ENCODE measurements at regions not wholly inside any gene's neighbourhood (a gene's known extent, or its start where the extent isn't known, plus 50 kb on each side); places are given as distances from the start of the nearest gene placed in this dataset.
"Not testable (repeated sequence)": the region's sequence is repeated elsewhere in the genome, so short reads cannot be mapped to it uniquely, and the experiment has no call there.

DNA sequence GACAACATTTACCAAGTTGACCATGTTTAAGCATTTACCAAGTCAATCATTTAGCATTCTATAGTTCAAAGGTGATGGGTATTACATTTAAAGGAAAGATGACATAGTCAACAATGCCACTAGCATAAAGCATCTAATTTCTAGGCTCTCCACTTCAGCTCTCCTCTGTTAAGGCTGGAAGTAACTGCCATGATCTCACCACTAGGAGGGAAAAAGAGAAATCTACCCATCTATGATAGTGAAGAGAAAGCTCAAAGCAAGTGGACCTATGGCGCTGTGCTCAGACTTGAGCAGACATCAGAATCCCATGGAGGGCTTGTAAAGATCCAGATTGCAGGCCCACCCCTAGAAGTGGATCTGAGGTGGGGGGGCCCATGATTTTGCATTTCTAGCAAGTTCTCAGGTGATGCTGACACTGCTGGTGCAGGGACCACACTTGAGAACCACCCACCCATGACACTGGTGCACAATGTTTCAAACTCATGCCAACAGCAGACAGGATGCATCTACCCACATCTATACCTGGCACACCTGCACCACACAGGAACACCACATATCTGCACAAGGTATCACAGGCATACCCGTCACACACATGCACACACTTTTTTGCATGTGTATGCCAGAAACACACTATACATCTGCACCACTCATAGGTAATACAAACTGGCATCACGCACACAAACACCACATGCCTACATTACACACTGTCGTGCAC, 392.9 kb upstream of the RUNX1 start:
- no peak overlapping the region for H3K27ac Mint-ChIP-seq
- POLR2A ChIA-PET = interaction anchor here (0.9 kb wide), 1 partner anchor 61 kb away, joined by 3 read pairs; no protein-coding TSS in a partner anchor
- ATAC-seq (ENCODE audit: low read depth) (no peak), DNase-seq (no peak)
- H3K4me1 Mint-ChIP-seq = peaks cover 16% of the 10 kb centered on the region
- H3K9me3 Mint-ChIP-seq = peaks cover 2% of the 10 kb centered on the region
- no peak overlapping the region for H3K4me3 Mint-ChIP-seq
- peaks cover 14% of the 10 kb centered on the region for H3K27me3 Mint-ChIP-seq
- no peaks in the 10 kb centered on the region for H3K36me3 Mint-ChIP-seq

DNA sequence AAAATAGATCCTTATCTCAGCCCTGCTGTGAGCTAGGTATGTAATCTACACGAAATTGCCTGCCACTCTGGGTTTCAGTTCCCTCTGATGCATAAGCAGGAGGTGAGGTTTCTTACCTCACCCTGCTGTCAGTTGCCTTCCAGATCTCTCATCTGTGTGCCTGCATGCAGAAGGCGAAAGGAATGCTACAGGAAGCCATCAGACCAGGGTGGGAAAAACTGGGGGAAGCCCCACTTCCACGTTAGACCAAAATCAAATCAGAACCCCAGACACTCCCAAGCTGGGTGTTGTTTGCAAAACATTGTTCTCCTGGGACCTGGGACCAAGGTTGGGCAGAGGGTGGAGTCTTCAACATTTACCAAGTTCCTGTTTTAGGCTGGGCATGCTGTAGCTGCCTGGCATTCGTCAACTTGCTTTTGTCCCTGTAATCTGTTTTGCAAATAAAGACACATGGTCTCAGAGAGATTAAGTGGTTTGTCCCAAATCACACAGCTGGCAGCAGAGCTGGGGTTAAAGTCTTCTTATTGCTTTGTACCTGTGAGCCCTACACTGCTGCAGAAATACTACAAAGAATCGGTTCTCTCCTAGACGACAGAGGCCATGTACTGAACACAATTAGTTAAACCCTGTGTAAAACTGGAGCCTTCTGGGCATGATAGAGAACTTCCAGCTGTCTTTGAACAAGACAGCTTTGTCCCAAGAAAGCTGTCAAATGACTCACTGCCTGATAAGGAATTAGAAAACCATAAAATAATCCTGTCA, 389.7 kb upstream of the RUNX1 start:
- POLR2A ChIA-PET = interaction anchor here (1.0 kb wide), 1 partner anchor 65 kb away, joined by 4 read pairs; no protein-coding TSS in a partner anchor
- Mint-ChIP-seq H3K27ac (peak overlapping the region; percentile 66), H3K9me3 (peaks cover 10% of the 10 kb centered on the region), H3K27me3 (peaks cover 19% of the 10 kb centered on the region), H3K4me1 (peaks cover 16% of the 10 kb centered on the region), H3K4me3 (peak overlapping the region; percentile 58), H3K36me3 (peaks cover 7% of the 10 kb centered on the region)
- ATAC-seq (ENCODE audit: low read depth) (peak; percentile 78), DNase-seq (no peak)

DNA sequence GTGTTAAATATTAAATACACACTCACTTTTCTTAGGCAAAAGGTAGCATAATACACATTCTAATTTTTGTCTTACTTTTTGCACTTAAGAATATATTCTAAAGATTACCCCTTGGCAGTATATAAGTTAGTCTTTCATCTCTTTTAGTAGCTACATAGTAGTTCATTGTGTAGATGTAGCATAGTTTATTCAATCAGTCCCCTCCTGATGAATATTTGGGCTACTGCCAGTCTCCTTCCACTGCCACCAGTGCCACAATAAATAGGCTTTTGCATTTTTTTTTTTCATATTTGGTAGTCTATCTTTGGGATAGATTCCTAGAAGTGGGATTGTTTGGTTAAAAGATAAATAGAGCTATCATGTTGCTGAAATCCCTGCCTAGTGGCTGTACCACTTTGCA, 388.8 kb upstream of the RUNX1 start:
- H3K4me3 Mint-ChIP-seq = no peak overlapping the region
- H3K36me3 Mint-ChIP-seq = peaks cover 7% of the 10 kb centered on the region
- ATAC-seq (ENCODE audit: low read depth) (no peak), DNase-seq (no peak)
- POLR2A ChIA-PET = interaction anchor here (1.0 kb wide), 1 partner anchor 66 kb away, joined by 4 read pairs; no protein-coding TSS in a partner anchor
- H3K27me3 Mint-ChIP-seq = peaks cover 15% of the 10 kb centered on the region
- peaks cover 13% of the 10 kb centered on the region for H3K9me3 Mint-ChIP-seq
- H3K4me1 Mint-ChIP-seq = peaks cover 16% of the 10 kb centered on the region
- H3K27ac Mint-ChIP-seq = no peak overlapping the region

DNA sequence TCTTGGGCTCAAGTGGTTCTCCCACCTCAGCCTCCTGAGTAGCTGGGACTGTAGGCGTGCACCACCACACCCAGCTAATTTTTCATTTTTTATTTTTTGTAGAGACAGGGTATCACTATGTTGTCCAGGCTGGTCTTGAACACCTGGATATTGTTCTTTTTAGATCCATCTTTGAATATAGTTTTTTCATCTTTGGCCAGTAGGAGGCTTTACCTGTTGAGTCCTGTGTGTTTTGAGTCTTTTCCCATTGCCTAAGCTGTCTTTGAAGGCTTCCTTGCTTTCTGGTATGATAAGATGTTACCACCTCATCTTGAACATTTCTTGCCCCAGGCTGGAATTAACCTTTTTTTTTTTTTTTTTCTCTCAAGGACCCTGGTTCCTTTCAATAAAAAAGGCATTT, 387.8 kb upstream of the RUNX1 start:
- ATAC-seq (ENCODE audit: low read depth) (no peak), DNase-seq (no peak)
- H3K36me3 Mint-ChIP-seq = peaks cover 7% of the 10 kb centered on the region
- H3K4me3 Mint-ChIP-seq = no peak overlapping the region
- POLR2A ChIA-PET = no interaction called here
- H3K4me1 Mint-ChIP-seq = peaks cover 13% of the 10 kb centered on the region
- H3K27ac Mint-ChIP-seq = no peak overlapping the region
- H3K9me3 Mint-ChIP-seq = peaks cover 18% of the 10 kb centered on the region
- peaks cover 15% of the 10 kb centered on the region for H3K27me3 Mint-ChIP-seq

DNA sequence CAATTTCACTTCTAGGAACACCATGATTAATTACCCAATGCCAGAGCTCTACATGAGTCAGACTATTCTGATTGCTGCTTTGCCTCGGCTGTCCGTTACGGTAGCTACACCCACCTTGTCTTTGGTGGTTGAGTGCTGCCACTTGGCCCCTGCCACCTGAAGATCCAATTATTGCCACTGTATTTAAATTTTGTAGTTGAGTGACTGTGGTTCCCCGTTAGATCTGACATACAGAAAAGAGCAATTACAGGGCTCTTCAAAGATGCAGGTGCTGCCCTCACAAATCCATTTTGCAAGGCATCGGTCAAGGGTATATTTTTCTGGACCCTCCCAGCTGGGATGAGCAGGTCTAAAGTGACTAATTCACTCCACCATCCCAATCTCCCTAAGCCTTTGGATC, 383.5 kb upstream of the RUNX1 start:
- H3K4me1 Mint-ChIP-seq; DNase-seq; H3K4me3 Mint-ChIP-seq; ATAC-seq (ENCODE audit: low read depth); H3K36me3 Mint-ChIP-seq; H3K27ac Mint-ChIP-seq; POLR2A ChIA-PET: not testable (repeated sequence)
- peaks cover 16% of the 10 kb centered on the region for H3K9me3 Mint-ChIP-seq
- peaks cover 13% of the 10 kb centered on the region for H3K27me3 Mint-ChIP-seq

DNA sequence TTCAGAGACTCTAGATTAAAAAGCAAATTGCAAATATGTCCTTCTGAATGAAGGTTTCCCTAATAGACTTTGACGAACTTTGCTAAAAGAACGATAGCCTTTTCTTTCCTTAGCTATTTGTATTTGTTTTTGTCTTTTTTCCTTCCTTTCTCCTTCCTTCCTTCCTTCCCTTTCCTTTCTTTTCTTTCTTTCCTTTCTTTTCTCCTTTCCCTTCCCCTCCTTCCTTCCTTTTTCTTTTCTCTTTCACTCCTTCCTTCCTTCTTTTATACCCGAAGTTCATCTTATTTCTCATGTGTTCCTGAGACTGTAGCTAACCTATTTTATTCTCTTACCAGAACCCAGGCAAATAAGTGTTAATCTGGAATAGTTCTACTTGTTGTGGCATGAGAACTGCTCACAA, 381.2 kb upstream of the RUNX1 start:
- H3K4me1 Mint-ChIP-seq = peaks cover 14% of the 10 kb centered on the region

DNA sequence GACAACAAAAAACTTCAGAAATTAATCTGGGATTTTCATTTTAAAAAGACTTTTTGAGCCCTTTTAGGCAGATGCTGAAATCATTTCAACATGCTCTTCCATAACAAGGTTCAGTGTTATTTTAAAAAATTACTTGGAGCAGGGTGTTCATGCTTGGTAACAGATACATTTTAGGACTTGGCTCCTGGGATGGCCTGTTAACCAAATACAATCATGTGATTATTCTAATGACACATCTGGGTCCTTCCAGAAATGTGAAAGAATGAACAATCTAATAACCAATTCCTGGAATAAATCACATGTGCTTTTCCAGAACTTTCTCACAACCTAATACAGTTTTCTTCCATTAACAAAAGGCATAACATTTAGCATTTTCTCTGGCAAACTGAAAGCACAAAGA, 379.8 kb upstream of the RUNX1 start:
- Mint-ChIP-seq H3K4me3 (no peak overlapping the region), H3K9me3 (peaks cover 9% of the 10 kb centered on the region), H3K27me3 (peaks cover 10% of the 10 kb centered on the region), H3K27ac (no peak overlapping the region), H3K4me1 (peaks cover 14% of the 10 kb centered on the region), H3K36me3 (peaks cover 2% of the 10 kb centered on the region)
- POLR2A ChIA-PET = no interaction called here
- DNase-seq (no peak), ATAC-seq (ENCODE audit: low read depth) (no peak)

More for the DNA sequence above, 381.2 kb upstream of the RUNX1 start:
- Mint-ChIP-seq H3K27ac (no peak overlapping the region), H3K36me3 (peaks cover 5% of the 10 kb centered on the region), H3K9me3 (peaks cover 16% of the 10 kb centered on the region), H3K27me3 (peaks cover 15% of the 10 kb centered on the region), H3K4me3 (no peak overlapping the region)
- no peak for ATAC-seq (ENCODE audit: low read depth)
- POLR2A ChIA-PET = interaction anchor here (0.7 kb wide), 1 partner anchor 573 kb away, joined by 4 read pairs; no protein-coding TSS in a partner anchor
- no peak for DNase-seq

DNA sequence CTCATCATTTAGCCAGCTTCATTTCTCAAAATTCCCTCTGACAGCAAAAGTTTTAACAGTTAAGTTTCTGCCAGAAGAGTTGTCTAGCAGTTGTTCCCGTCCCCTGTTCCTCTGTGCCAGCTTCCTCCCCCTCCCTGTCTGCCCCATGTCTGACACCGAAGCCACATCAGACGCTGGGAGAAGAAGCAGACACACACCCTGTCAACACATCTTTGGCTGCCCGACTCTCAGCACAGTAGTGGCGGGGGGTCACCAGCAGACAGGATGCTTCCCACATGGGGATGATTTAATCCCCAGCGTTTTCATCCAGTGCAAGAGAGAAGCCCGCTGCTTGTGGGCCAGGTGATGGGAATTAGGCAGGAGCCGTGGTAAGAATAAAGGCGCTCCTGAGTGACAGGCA, 379.4 kb upstream of the RUNX1 start:
- ATAC-seq (ENCODE audit: low read depth) (peak; percentile 72), DNase-seq (peak; percentile 32)
- peaks cover 14% of the 10 kb centered on the region for H3K4me1 Mint-ChIP-seq
- POLR2A ChIA-PET = interaction anchor here (1.3 kb wide), 1 partner anchor 75 kb away, joined by 3 read pairs; no protein-coding TSS in a partner anchor
- H3K9me3 Mint-ChIP-seq = peaks cover 7% of the 10 kb centered on the region
- no peak overlapping the region for H3K27ac Mint-ChIP-seq
- peak overlapping the region; percentile 50 for H3K4me3 Mint-ChIP-seq
- H3K27me3 Mint-ChIP-seq = peaks cover 10% of the 10 kb centered on the region
- H3K36me3 Mint-ChIP-seq = peaks cover 2% of the 10 kb centered on the region

DNA sequence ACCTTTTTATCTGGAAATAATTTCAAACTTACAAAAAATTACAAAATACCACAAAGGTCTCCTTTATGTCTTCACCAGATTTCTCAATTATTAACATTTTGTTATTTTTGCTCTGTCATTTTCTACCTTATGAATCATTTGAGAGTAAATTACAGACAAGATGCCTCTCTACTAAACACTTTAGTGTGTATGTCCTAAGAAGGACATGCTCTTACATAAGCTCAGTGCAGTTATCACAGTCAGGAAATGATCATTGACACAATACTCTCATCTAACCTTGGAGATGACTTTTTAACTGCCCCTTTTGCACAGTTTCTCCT, 378.9 kb upstream of the RUNX1 start:
- no peak for DNase-seq
- Mint-ChIP-seq H3K9me3 (peaks cover 5% of the 10 kb centered on the region), H3K27ac (no peak overlapping the region), H3K4me1 (peaks cover 14% of the 10 kb centered on the region), H3K4me3 (no peak overlapping the region), H3K27me3 (peaks cover 10% of the 10 kb centered on the region), H3K36me3 (peaks cover 2% of the 10 kb centered on the region)
- no peak for ATAC-seq (ENCODE audit: low read depth)
- POLR2A ChIA-PET = interaction anchor here (1.3 kb wide), 1 partner anchor 76 kb away, joined by 3 read pairs; no protein-coding TSS in a partner anchor

DNA sequence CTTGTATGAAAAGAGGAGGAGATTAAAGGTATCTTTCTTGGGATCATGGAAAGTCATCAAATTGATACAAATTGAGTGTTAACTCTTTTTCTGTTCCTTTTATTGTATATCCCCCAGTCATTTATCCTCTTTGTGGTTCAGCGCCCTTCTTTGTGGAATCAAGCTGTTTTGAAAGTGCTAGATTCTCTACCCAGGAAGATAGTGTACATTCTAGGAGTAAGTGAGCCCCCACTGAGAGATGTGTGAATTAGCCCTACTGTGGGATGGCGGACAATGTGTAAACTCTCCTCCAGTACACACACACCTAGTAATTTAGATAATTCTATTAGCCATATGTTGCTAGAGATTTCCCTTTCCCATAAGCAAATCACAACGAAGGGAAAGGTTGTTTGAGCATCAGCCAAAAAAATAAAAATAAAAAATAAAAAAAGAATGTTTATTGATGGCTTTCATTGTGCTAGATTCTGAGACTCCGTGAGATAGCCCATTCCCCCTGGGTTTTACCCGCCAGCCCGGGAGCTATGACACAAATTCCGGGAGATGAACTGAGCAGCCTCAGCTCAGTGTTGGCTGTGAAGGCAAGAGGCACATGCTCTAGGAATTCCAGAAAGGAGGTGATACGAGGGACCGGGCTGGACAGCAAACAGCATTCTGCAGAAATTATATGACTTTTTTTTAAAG, 378.4 kb upstream of the RUNX1 start:
- H3K36me3 Mint-ChIP-seq = peaks cover 5% of the 10 kb centered on the region
- POLR2A ChIA-PET = interaction anchor here (1.3 kb wide), 1 partner anchor 76 kb away, joined by 3 read pairs; no protein-coding TSS in a partner anchor
- H3K27ac Mint-ChIP-seq = no peak overlapping the region
- H3K27me3 Mint-ChIP-seq = peaks cover 10% of the 10 kb centered on the region
- H3K4me3 Mint-ChIP-seq = no peak overlapping the region
- DNase-seq (no peak), ATAC-seq (ENCODE audit: low read depth) (no peak)
- peaks cover 5% of the 10 kb centered on the region for H3K9me3 Mint-ChIP-seq
- peaks cover 14% of the 10 kb centered on the region for H3K4me1 Mint-ChIP-seq

DNA sequence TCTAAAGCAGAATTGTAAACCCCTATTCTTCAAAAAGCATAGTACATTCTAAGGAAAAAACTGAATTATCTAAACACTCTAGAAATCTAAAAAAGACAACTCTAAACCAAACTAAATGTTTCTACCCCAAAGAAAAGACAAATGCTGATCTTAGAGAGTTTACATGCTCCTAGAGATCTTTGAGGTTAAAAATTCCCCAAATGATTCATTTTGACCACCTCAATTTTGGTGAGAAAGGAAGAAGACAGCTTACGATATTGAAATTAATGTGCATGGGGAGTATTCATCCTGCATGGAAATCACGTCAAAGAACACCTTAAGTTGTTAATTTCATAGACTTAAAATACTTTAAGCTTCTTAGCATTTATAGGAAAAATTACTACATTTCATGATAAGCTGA, 377.8 kb upstream of the RUNX1 start:
- peaks cover 6% of the 10 kb centered on the region for H3K9me3 Mint-ChIP-seq
- peaks cover 10% of the 10 kb centered on the region for H3K27me3 Mint-ChIP-seq
- DNase-seq (no peak), ATAC-seq (ENCODE audit: low read depth) (no peak)
- H3K4me3 Mint-ChIP-seq = no peak overlapping the region
- peaks cover 14% of the 10 kb centered on the region for H3K4me1 Mint-ChIP-seq
- no peak overlapping the region for H3K27ac Mint-ChIP-seq
- POLR2A ChIA-PET = no interaction called here
- peaks cover 6% of the 10 kb centered on the region for H3K36me3 Mint-ChIP-seq

DNA sequence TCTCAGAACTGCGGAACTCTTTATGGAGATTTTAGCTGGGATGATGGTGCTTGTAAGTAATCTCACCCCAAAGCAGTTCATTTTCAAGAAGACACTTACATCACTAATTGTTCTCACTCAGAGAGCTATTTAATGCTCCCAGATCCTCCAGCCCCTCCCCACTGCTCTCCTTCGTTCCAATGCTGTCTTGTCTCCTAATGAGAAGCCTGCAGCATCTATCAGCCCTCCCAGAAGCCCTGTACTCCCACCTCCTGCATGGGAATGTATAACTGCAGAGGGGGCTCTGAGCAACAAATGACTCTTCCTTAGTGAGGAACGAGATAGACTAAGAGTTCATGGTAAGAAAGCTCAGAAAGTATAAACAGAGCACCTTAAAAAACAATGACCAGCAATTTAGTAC, 377.4 kb upstream of the RUNX1 start:
- peaks cover 6% of the 10 kb centered on the region for H3K36me3 Mint-ChIP-seq
- H3K4me1 Mint-ChIP-seq = peaks cover 14% of the 10 kb centered on the region
- no peak for DNase-seq
- peaks cover 10% of the 10 kb centered on the region for H3K27me3 Mint-ChIP-seq
- peaks cover 7% of the 10 kb centered on the region for H3K9me3 Mint-ChIP-seq
- POLR2A ChIA-PET = no interaction called here
- no peak overlapping the region for H3K27ac Mint-ChIP-seq
- no peak for ATAC-seq (ENCODE audit: low read depth)
- no peak overlapping the region for H3K4me3 Mint-ChIP-seq

DNA sequence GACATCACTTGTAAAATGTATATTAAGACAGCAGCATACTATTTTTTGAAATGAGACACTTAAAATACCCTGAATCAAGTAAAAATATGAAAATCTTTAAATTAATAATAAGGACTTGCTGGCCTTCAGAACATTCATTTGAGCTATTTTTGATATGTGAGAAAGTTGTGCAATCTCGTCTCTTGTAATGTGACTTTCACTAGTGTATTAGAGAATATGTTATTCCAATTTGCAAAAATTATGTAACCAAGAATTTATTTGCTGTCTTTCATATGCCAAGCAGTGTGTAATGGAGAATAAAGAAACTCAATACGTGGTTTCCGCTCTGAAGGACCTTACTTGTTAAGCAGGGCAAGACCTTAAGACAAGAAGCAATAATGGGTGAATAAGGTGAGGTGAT, 375.0 kb upstream of the RUNX1 start:
- DNase-seq = no peak
- Mint-ChIP-seq H3K27me3 (peaks cover 10% of the 10 kb centered on the region), H3K4me3 (no peak overlapping the region), H3K36me3 (peaks cover 7% of the 10 kb centered on the region), H3K9me3 (peaks cover 7% of the 10 kb centered on the region), H3K4me1 (peaks cover 14% of the 10 kb centered on the region), H3K27ac (no peak overlapping the region)
- ATAC-seq (ENCODE audit: low read depth) = no peak
- POLR2A ChIA-PET = no interaction called here
